Muscle of leg (tissue), 3 donors: ENCODE measurements at regions not wholly inside any gene's neighbourhood (a gene's known extent, or its start where the extent isn't known, plus 50 kb on each side); places are given as distances from the start of the nearest gene placed in this dataset.

ENCODE experiments used
- DNase-seq: peaks from one replicate; pipeline ENCODE4 v3.0.0; 2013
- H3K27ac ChIP-seq: one replicate; pipeline ENCODE4 v1.5.1; 2013; ENCODE audit warnings: mild to moderate bottlenecking, low read length, control low read depth
- H3K27me3 ChIP-seq: one replicate; pipeline ENCODE4 v1.6.1; 2013; ENCODE audit warnings: low read length; ENCODE audit not compliant: control insufficient read depth, insufficient read depth
- H3K36me3 ChIP-seq: one replicate; pipeline ENCODE4 v1.6.1; 2013; ENCODE audit warnings: low read length; ENCODE audit not compliant: control insufficient read depth, insufficient read depth
- H3K4me1 ChIP-seq: one replicate; pipeline ENCODE4 v1.6.1; 2013; ENCODE audit warnings: low read length; ENCODE audit not compliant: control insufficient read depth, insufficient read depth
- H3K4me3 ChIP-seq: one replicate; pipeline ENCODE4 v1.5.1; 2013; ENCODE audit warnings: low read length, control low read depth
- H3K9me3 ChIP-seq: replicated peaks from 2 replicates; pipeline ENCODE4 v1.6.1; 2013; ENCODE audit warnings: low read depth, low read length; ENCODE audit not compliant: control insufficient read depth
- WGBS: methylation state at CpG from one replicate; pipeline ENCODE4 v1.1.5; 2013; ENCODE audit warnings: missing lambda C conversion rate; ENCODE audit not compliant: insufficient coverage; 5-methylcytosine and 5-hydroxymethylcytosine counted together

- WGBS, result no CpG with 5 or more reads among the region's 3 CpGs
- no peaks in the 10 kb centered on the region for H3K27me3 ChIP-seq
- H3K9me3 ChIP-seq, result no peaks in the 10 kb centered on the region
- H3K4me1 ChIP-seq, result no peaks in the 10 kb centered on the region
- no peaks in the 10 kb centered on the region for H3K36me3 ChIP-seq
- no peak for DNase-seq
- H3K27ac ChIP-seq, result no peak overlapping the region
- H3K4me3 ChIP-seq, result no peak overlapping the region
Measured at GRCh38 chr3:8328967-8329366, 172.7 kb upstream of the LMCD1 start.

GRCh38 chr3:8329598-8329997 lies 172.0 kb upstream of the LMCD1 start:
- no peaks in the 10 kb centered on the region for H3K36me3 ChIP-seq
- no peak overlapping the region for H3K27ac ChIP-seq
- H3K9me3 ChIP-seq, result no peaks in the 10 kb centered on the region
- H3K4me3 ChIP-seq, result no peak overlapping the region
- DNase-seq, result no peak
- H3K27me3 ChIP-seq, result no peaks in the 10 kb centered on the region
- H3K4me1 ChIP-seq, result no peaks in the 10 kb centered on the region

- no peaks in the 10 kb centered on the region for H3K36me3 ChIP-seq
- H3K9me3 ChIP-seq, result no peaks in the 10 kb centered on the region
- H3K4me1 ChIP-seq, result no peaks in the 10 kb centered on the region
- no peak for DNase-seq
- 71% methylated on average over 4 of the region's 8 CpGs for WGBS
- no peaks in the 10 kb centered on the region for H3K27me3 ChIP-seq
- no peak overlapping the region for H3K4me3 ChIP-seq
- no peak overlapping the region for H3K27ac ChIP-seq
Measured at GRCh38 chr3:8336456-8336855, 165.2 kb upstream of the LMCD1 start.

GRCh38 chr3:8338424-8338823 lies 163.2 kb upstream of the LMCD1 start:
- DNase-seq, result no peak
- Histone ChIP-seq H3K4me1 (no peaks in the 10 kb centered on the region), H3K36me3 (no peaks in the 10 kb centered on the region), H3K27ac (no peak overlapping the region), H3K9me3 (no peaks in the 10 kb centered on the region), H3K27me3 (no peaks in the 10 kb centered on the region), H3K4me3 (no peak overlapping the region)
- WGBS, result no CpG with 5 or more reads among the region's 2 CpGs

GRCh38 chr3:8341821-8342247 lies 159.8 kb upstream of the LMCD1 start:
- Histone ChIP-seq H3K4me3 (no peak overlapping the region), H3K27ac (no peak overlapping the region), H3K36me3 (no peaks in the 10 kb centered on the region), H3K27me3 (no peaks in the 10 kb centered on the region), H3K4me1 (no peaks in the 10 kb centered on the region), H3K9me3 (no peaks in the 10 kb centered on the region)
- WGBS, result 87% methylated on average over 3 of the region's 7 CpGs
- no peak for DNase-seq

GRCh38 chr3:8343058-8343457 lies 158.6 kb upstream of the LMCD1 start:
- DNase-seq, result no peak

GRCh38 chr3:8345398-8345797 lies 156.2 kb upstream of the LMCD1 start:
- Histone ChIP-seq H3K27me3 (no peaks in the 10 kb centered on the region), H3K4me3 (no peak overlapping the region), H3K27ac (no peak overlapping the region), H3K36me3 (no peaks in the 10 kb centered on the region), H3K9me3 (no peaks in the 10 kb centered on the region), H3K4me1 (no peaks in the 10 kb centered on the region)
- DNase-seq, result no peak

More at GRCh38 chr3:8343058-8343457, 158.6 kb upstream of the LMCD1 start:
- Histone ChIP-seq H3K27me3 (no peaks in the 10 kb centered on the region), H3K4me3 (no peak overlapping the region), H3K27ac (no peak overlapping the region), H3K36me3 (no peaks in the 10 kb centered on the region), H3K4me1 (no peaks in the 10 kb centered on the region), H3K9me3 (no peaks in the 10 kb centered on the region)
- WGBS, result no CpG with 5 or more reads among the region's 1 CpG

- DNase-seq, result no peak
- no peaks in the 10 kb centered on the region for H3K27me3 ChIP-seq
- H3K4me1 ChIP-seq, result no peaks in the 10 kb centered on the region
- no peaks in the 10 kb centered on the region for H3K36me3 ChIP-seq
- no CpG with 5 or more reads among the region's 2 CpGs for WGBS
- no peak overlapping the region for H3K27ac ChIP-seq
- no peaks in the 10 kb centered on the region for H3K9me3 ChIP-seq
- H3K4me3 ChIP-seq, result no peak overlapping the region
Measured at GRCh38 chr3:8348076-8348475, 153.5 kb upstream of the LMCD1 start.

GRCh38 chr3:8352475-8352874 lies 149.1 kb upstream of the LMCD1 start:
- DNase-seq, result no peak
- 100% methylated on average over 1 of the region's 2 CpGs for WGBS
- no peaks in the 10 kb centered on the region for H3K36me3 ChIP-seq
- no peak overlapping the region for H3K4me3 ChIP-seq
- no peaks in the 10 kb centered on the region for H3K27me3 ChIP-seq
- H3K4me1 ChIP-seq, result no peaks in the 10 kb centered on the region
- H3K27ac ChIP-seq, result no peak overlapping the region
- no peaks in the 10 kb centered on the region for H3K9me3 ChIP-seq

- Histone ChIP-seq H3K27ac (no peak overlapping the region), H3K4me1 (no peaks in the 10 kb centered on the region), H3K36me3 (no peaks in the 10 kb centered on the region), H3K27me3 (no peaks in the 10 kb centered on the region), H3K9me3 (no peaks in the 10 kb centered on the region), H3K4me3 (no peak overlapping the region)
- WGBS, result no CpG with 5 or more reads among the region's 2 CpGs
- DNase-seq, result no peak
Measured at GRCh38 chr3:8353364-8353763, 148.3 kb upstream of the LMCD1 start.

GRCh38 chr3:8355346-8355745 lies 146.3 kb upstream of the LMCD1 start:
- no peak overlapping the region for H3K4me3 ChIP-seq
- no peaks in the 10 kb centered on the region for H3K27me3 ChIP-seq
- no peak overlapping the region for H3K27ac ChIP-seq
- DNase-seq, result no peak
- H3K9me3 ChIP-seq, result no peaks in the 10 kb centered on the region
- no CpG with 5 or more reads among the region's 1 CpG for WGBS
- no peaks in the 10 kb centered on the region for H3K36me3 ChIP-seq
- H3K4me1 ChIP-seq, result no peaks in the 10 kb centered on the region
